IMR-90 (cell line): ENCODE measurements at regions not wholly inside any gene's neighbourhood (a gene's known extent, or its start where the extent isn't known, plus 50 kb on each side); places are given as distances from the start of the nearest gene placed in this dataset.

ENCODE experiments used
- ATAC-seq: fragments of 200-7000 bp; cut with Tn5 transposase; 2 replicates; pipeline ENCODE4 v1.9.1; 2020; ENCODE audit warnings: low read depth, mild to moderate bottlenecking, moderate library complexity
- BruUV-seq: library from RNA; stranded (reverse); fragments of 400-500 nt; replicated peaks from 2 replicates; lab custom pipeline; 2021; lab: Mats Ljungman, UMichigan
- CTCF ChIA-PET: fragments of 300-600 bp; formaldehyde crosslinking; extraction: SDS; loops from one replicate; lab custom pipeline; 2021; ENCODE audit warnings: antibody characterized with exemption; lab: Yijun Ruan, JAX
- POLR2A ChIA-PET: fragments of 300-600 bp; sonication (Branson Sonifier 250); formaldehyde crosslinking; loops from one replicate; lab custom pipeline; 2022; ENCODE audit warnings: antibody characterized with exemption; ENCODE audit not compliant: unreplicated experiment; lab: Charles Lee
- DNase-seq: peaks from one replicate; pipeline ENCODE4 v3.0.0; 2013
- H2AFZ ChIP-seq: replicated peaks from 2 replicates; pipeline ENCODE3; 2013; ENCODE audit warnings: low read length, mild to moderate bottlenecking; ENCODE audit not compliant: poor library complexity
- H2AK5ac ChIP-seq: 2 replicates; pipeline ENCODE4 v1.6.1; 2013; ENCODE audit warnings: low read depth, low read length, inconsistent platforms
- H2AK9ac ChIP-seq: replicated peaks from 2 replicates; pipeline ENCODE3; 2013; ENCODE audit warnings: mild to moderate bottlenecking, low read depth, low read length, moderate library complexity; ENCODE audit not compliant: poor library complexity
- H2BK120ac ChIP-seq: 2 replicates; pipeline ENCODE4 v1.6.1; 2013; ENCODE audit warnings: low read depth, low read length, inconsistent platforms
- H2BK15ac ChIP-seq: 3 replicates; pipeline ENCODE4 v1.6.1; 2013; ENCODE audit warnings: low read depth, low read length, inconsistent platforms
- H2BK20ac ChIP-seq: 2 replicates; pipeline ENCODE4 v1.6.1; 2013; ENCODE audit warnings: low read depth, mild to moderate bottlenecking, inconsistent platforms, low read length, moderate library complexity
- H2BK5ac ChIP-seq: 2 replicates; pipeline ENCODE4 v1.6.1; 2013; ENCODE audit warnings: mild to moderate bottlenecking, low read depth, low read length, inconsistent platforms; ENCODE audit not compliant: poor library complexity, severe bottlenecking
- H3K14ac ChIP-seq: replicated peaks from 2 replicates; pipeline ENCODE4 v1.6.1; 2013; ENCODE audit warnings: low read depth, low read length, inconsistent platforms
- H3K18ac ChIP-seq: 2 replicates; pipeline ENCODE4 v1.6.1; 2013; ENCODE audit warnings: low read depth, low read length, control low read depth
- H3K23ac ChIP-seq: 2 replicates; pipeline ENCODE4 v1.6.1; 2013; ENCODE audit warnings: low read depth, low read length, inconsistent platforms
- H3K27ac ChIP-seq: 2 replicates; pipeline ENCODE4 v1.5.1; 2013; ENCODE audit warnings: mild to moderate bottlenecking, control low read depth, low read length; ENCODE audit not compliant: insufficient read depth
- H3K27me3 ChIP-seq: 2 replicates; pipeline ENCODE4 v1.6.1; 2013; ENCODE audit warnings: low read length; ENCODE audit not compliant: control insufficient read depth, insufficient read depth
- H3K36me3 ChIP-seq: 2 replicates; pipeline ENCODE4 v1.6.1; 2013; ENCODE audit warnings: low read length, mixed read lengths; ENCODE audit not compliant: control insufficient read depth, insufficient read depth
- H3K4ac ChIP-seq: 2 replicates; pipeline ENCODE4 v1.6.1; 2013; ENCODE audit warnings: low read depth, low read length, inconsistent platforms
- H3K4me1 ChIP-seq: 2 replicates; pipeline ENCODE4 v1.6.1; 2013; ENCODE audit warnings: low read length, mixed read lengths; ENCODE audit not compliant: control insufficient read depth, insufficient read depth
- H3K4me2 ChIP-seq: 2 replicates; pipeline ENCODE4 v1.6.1; 2013; ENCODE audit warnings: low read depth, mild to moderate bottlenecking, control low read depth, low read length, moderate library complexity
- H3K4me3 ChIP-seq: 2 replicates; pipeline ENCODE4 v1.5.1; 2013; ENCODE audit warnings: low read depth, mild to moderate bottlenecking, control low read depth, low read length, moderate library complexity; ENCODE audit not compliant: insufficient read depth
- H3K56ac ChIP-seq: 2 replicates; pipeline ENCODE4 v1.6.1; 2013; ENCODE audit warnings: low read length, inconsistent platforms; ENCODE audit not compliant: insufficient read depth; ENCODE audit errors: extremely low read depth
- H3K79me1 ChIP-seq, 2 experiments: 2 replicates each; pipeline ENCODE4 v1.6.1; 2013; ENCODE audit warnings: low read length in 2 of 2, inconsistent platforms in 1 of 2, low read depth in 1 of 2
- H3K9ac ChIP-seq: 2 replicates; pipeline ENCODE4 v1.6.1; 2013; ENCODE audit warnings: low read depth, low read length, control low read depth
- H3K9me1 ChIP-seq: 2 replicates; pipeline ENCODE4 v1.6.1; 2013; ENCODE audit warnings: low read length, inconsistent platforms; ENCODE audit not compliant: insufficient read depth
- H3K9me3 ChIP-seq: 2 replicates; pipeline ENCODE4 v1.6.1; 2013; ENCODE audit warnings: low read length; ENCODE audit not compliant: control insufficient read depth, insufficient read depth
- H4K20me1 ChIP-seq: 2 replicates; pipeline ENCODE4 v1.6.1; 2013; ENCODE audit warnings: low read length, inconsistent platforms; ENCODE audit not compliant: insufficient read depth
- H4K5ac ChIP-seq: 2 replicates; pipeline ENCODE4 v1.6.1; 2013; ENCODE audit warnings: mild to moderate bottlenecking, low read depth, low read length, control low read depth
- H4K8ac ChIP-seq, 2 experiments: 2 replicates each; pipeline ENCODE4 v1.6.1; 2013; ENCODE audit warnings: low read depth in 2 of 2, low read length in 2 of 2, control low read depth in 1 of 2, inconsistent platforms in 1 of 2
- H4K91ac ChIP-seq: 2 replicates; pipeline ENCODE4 v1.6.1; 2013; ENCODE audit warnings: low read depth, low read length, inconsistent platforms; ENCODE audit not compliant: insufficient read depth
- BHLHE40 ChIP-seq: fragments of 150-350 bp; IDR thresholded peaks from 2 replicates; pipeline ENCODE4 v1.6.1; 2016; ENCODE audit warnings: mild to moderate bottlenecking, low read depth, low read length
- CEBPB ChIP-seq: IDR thresholded peaks from 2 replicates; pipeline ENCODE4 v1.6.1; 2012; ENCODE audit warnings: low read depth, low read length, improper control_type of control experiment
- CHD1 ChIP-seq: IDR thresholded peaks from 2 replicates; pipeline ENCODE4 v1.6.1; 2012; ENCODE audit warnings: low read depth, low read length, improper control_type of control experiment
- ELK1 ChIP-seq: fragments of 150-350 bp; IDR thresholded peaks from 2 replicates; pipeline ENCODE4 v1.6.1; 2016; ENCODE audit warnings: low read depth, mild to moderate bottlenecking, low read length, moderate library complexity, borderline replicate concordance
- FOS ChIP-seq: fragments of 150-350 bp; IDR thresholded peaks from 2 replicates; pipeline ENCODE4 v1.6.1; 2016; ENCODE audit warnings: low read depth, low read length
- MAFK ChIP-seq: IDR thresholded peaks from 2 replicates; pipeline ENCODE4 v1.6.1; 2012; ENCODE audit warnings: low read depth, low read length, improper control_type of control experiment
- MAZ ChIP-seq: IDR thresholded peaks from 2 replicates; pipeline ENCODE4 v1.6.1; 2012; ENCODE audit warnings: low read depth, mild to moderate bottlenecking, low read length, improper control_type of control experiment, moderate library complexity, borderline replicate concordance
- MXI1 ChIP-seq: IDR thresholded peaks from 2 replicates; pipeline ENCODE4 v1.6.1; 2012; ENCODE audit warnings: low read depth, mild to moderate bottlenecking, low read length, moderate library complexity, borderline replicate concordance
- NFE2L2 ChIP-seq: fragments of 150-350 bp; IDR thresholded peaks from 2 replicates; pipeline ENCODE4 v1.6.1; 2016; ENCODE audit warnings: low read depth, mild to moderate bottlenecking, low read length
- POLR2A ChIP-seq: IDR thresholded peaks from 2 replicates; pipeline ENCODE4 v1.6.1; 2012; ENCODE audit warnings: mild to moderate bottlenecking, low read depth, low read length
- RAD21 ChIP-seq: IDR thresholded peaks from 2 replicates; pipeline ENCODE4 v1.6.1; 2012; ENCODE audit warnings: low read length, improper control_type of control experiment
- RCOR1 ChIP-seq: IDR thresholded peaks from 2 replicates; pipeline ENCODE4 v1.6.1; 2012; ENCODE audit warnings: mild to moderate bottlenecking, low read length, improper control_type of control experiment; ENCODE audit not compliant: insufficient replicate concordance
- RFX5 ChIP-seq: IDR thresholded peaks from 2 replicates; pipeline ENCODE4 v1.8.0; 2012; ENCODE audit warnings: low read depth, mild to moderate bottlenecking, low read length, moderate library complexity
- SMC3 ChIP-seq: fragments of 150-350 bp; IDR thresholded peaks from 2 replicates; pipeline ENCODE4 v1.6.1; 2016; ENCODE audit warnings: low read depth, mild to moderate bottlenecking, antibody characterized with exemption, low read length, moderate library complexity
- WGBS, 2 experiments: methylation state at CpG; one replicate each; pipeline versions ENCODE4 v1.1.5 to v1.1.7; 2013; ENCODE audit warnings: missing lambda C conversion rate in 2 of 2; ENCODE audit not compliant: insufficient read length in 1 of 2; ENCODE audit errors: extremely low coverage in 2 of 2; 5-methylcytosine and 5-hydroxymethylcytosine counted together
- dilution Hi-C: fragments of 300-500 bp; cut with HindIII; formaldehyde crosslinking; loops from one replicate; pipeline ENCODE4 v1.14.3; 2018; ENCODE audit warnings: low sequenced_read_pairs; ENCODE audit not compliant: unreplicated experiment
- in situ Hi-C: fragments of 300-500 bp; cut with MboI; formaldehyde crosslinking; loops from 3 replicates; pipeline ENCODE4 v1.14.3; 2019; ENCODE audit warnings: low sequenced_read_pairs, inconsistent platforms, mixed read lengths
- intact Hi-C: fragments of 100-400 bp; cut with micrococcal nuclease; formaldehyde crosslinking; loops from 2 replicates; pipeline ENCODE4 v1.10.0; 2022
- TF ChIP-seq, protein P1 (sequence below): fragments of 150-350 bp; IDR thresholded peaks from 2 replicates; pipeline ENCODE4 v1.6.1; 2017; ENCODE audit warnings: mild to moderate bottlenecking, antibody characterized with exemption, low read length, low read depth
- TF ChIP-seq, protein P2 (sequence below): conservative IDR thresholded peaks from 2 replicates; pipeline ENCODE4 v1.5.1; 2012; ENCODE audit warnings: mild to moderate bottlenecking, low read depth, low read length, improper control_type of control experiment

DNA sequence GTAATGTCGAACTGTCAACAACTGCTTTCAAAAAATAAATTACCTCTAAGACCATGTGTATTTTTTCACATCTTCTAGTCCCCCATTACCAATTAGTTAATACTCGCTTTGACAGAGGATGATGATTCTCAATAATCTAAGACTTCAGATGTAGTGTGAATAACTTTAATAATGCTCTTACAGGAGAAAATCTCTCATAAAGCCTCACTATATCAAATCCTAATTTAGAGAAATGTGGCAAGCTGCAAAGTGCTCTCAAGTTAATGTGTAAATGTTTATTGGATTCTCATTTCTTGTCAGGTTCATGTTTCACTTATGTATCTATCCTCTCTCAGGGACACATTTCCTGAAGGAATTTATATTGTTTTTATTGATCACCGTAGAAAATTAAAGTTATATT is 223.9 kb downstream of the CDH7 start:
- no peaks in the 10 kb centered on the region for H3K79me1 ChIP-seq
- no peak overlapping the region for H3K4me2 ChIP-seq
- no peak overlapping the region for H4K5ac ChIP-seq
- no peaks in the 10 kb centered on the region for H3K4me1 ChIP-seq
- dilution Hi-C loops: no loop called here
- no CpG with 5 or more reads among the region's 3 CpGs for WGBS, 2 experiments
- H3K23ac ChIP-seq: no peak overlapping the region
- H4K8ac ChIP-seq: no peak overlapping the region
- DNase-seq (no peak), ATAC-seq (no peak)
- H3K14ac ChIP-seq: no peak overlapping the region
- CTCF ChIA-PET: no interaction called here
- POLR2A ChIA-PET: no interaction called here
- no peak overlapping the region for H2AK5ac ChIP-seq
- H3K9me3 ChIP-seq: peaks cover 12% of the 10 kb centered on the region; the same call in 1 of the 2 replicates
- H2AK9ac ChIP-seq: no peak overlapping the region
- no peak overlapping the region for H3K27ac ChIP-seq
- in situ Hi-C loops: no loop called here
- H2BK120ac ChIP-seq: no peak overlapping the region
- TF ChIP-seq CHD1: no peak
- TF ChIP-seq ELK1: no peak
- TF ChIP-seq, protein P1, sequence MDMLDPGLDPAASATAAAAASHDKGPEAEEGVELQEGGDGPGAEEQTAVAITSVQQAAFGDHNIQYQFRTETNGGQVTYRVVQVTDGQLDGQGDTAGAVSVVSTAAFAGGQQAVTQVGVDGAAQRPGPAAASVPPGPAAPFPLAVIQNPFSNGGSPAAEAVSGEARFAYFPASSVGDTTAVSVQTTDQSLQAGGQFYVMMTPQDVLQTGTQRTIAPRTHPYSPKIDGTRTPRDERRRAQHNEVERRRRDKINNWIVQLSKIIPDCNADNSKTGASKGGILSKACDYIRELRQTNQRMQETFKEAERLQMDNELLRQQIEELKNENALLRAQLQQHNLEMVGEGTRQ: no peak
- no peak for TF ChIP-seq RAD21
- TF ChIP-seq FOS: no peak
- no peak for TF ChIP-seq MAFK
- no peak for TF ChIP-seq CEBPB
- TF ChIP-seq NFE2L2: no peak
- no peak for TF ChIP-seq MAZ
- TF ChIP-seq, protein P2, sequence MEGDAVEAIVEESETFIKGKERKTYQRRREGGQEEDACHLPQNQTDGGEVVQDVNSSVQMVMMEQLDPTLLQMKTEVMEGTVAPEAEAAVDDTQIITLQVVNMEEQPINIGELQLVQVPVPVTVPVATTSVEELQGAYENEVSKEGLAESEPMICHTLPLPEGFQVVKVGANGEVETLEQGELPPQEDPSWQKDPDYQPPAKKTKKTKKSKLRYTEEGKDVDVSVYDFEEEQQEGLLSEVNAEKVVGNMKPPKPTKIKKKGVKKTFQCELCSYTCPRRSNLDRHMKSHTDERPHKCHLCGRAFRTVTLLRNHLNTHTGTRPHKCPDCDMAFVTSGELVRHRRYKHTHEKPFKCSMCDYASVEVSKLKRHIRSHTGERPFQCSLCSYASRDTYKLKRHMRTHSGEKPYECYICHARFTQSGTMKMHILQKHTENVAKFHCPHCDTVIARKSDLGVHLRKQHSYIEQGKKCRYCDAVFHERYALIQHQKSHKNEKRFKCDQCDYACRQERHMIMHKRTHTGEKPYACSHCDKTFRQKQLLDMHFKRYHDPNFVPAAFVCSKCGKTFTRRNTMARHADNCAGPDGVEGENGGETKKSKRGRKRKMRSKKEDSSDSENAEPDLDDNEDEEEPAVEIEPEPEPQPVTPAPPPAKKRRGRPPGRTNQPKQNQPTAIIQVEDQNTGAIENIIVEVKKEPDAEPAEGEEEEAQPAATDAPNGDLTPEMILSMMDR: no peak
- TF ChIP-seq MXI1: no peak
- no peak for TF ChIP-seq RCOR1
- TF ChIP-seq BHLHE40: no peak
- no peak for TF ChIP-seq SMC3
- no peak for TF ChIP-seq POLR2A
- TF ChIP-seq RFX5: no peak
- no peak overlapping the region for H2AFZ ChIP-seq
- H2BK5ac ChIP-seq: no peak overlapping the region
- H2BK15ac ChIP-seq: no peak overlapping the region
- no peaks in the 10 kb centered on the region for H3K9me1 ChIP-seq
- H3K56ac ChIP-seq: no peak overlapping the region
- no peaks in the 10 kb centered on the region for H3K36me3 ChIP-seq
- no TSS peak for BruUV-seq
- intact Hi-C loops: no loop called here
- no peak overlapping the region for H3K4me3 ChIP-seq
- no peak overlapping the region for H2BK20ac ChIP-seq
- H4K91ac ChIP-seq: no peak overlapping the region
- no peak overlapping the region for H3K18ac ChIP-seq
- no peaks in the 10 kb centered on the region for H4K20me1 ChIP-seq
- H3K27me3 ChIP-seq: no peaks in the 10 kb centered on the region
- H3K9ac ChIP-seq: no peak overlapping the region
- no peak overlapping the region for H3K4ac ChIP-seq
